ENCODE measurements at regions not wholly inside any gene's neighbourhood (a gene's known extent, or its start where the extent isn't known, plus 50 kb on each side); places are given as distances from the start of the nearest gene placed in this dataset.

DNA sequence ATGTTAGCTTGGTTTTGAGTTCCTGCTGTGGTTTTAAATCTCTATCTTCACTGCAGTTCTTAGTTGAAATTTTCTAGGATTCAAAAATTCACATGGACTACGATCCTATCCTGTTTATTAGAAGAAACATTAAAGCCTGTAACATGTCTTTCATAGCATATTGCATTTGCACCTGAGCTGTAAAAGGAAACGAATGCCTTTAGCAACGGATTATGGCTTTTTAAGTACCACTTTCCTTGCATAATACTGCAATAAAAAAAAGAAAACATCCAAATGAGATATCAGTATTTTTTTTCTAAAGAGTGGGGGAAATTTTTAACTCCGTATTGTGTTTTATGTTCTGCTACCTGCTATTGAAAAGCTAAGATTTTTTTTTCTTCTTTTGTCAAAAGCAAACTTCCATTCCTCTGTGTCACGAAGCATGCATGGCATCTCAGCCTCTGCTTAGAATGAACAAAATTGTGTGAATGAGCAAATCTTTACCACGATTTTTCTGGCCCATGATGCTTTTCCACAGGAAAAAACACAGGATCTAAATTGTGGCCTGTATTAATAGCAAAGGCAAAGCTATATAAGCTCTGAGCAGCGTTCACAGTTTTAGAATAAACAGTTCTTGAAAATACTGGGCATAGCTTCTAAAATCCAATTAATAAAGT, 110.0 kb upstream of the CDIN1 start:
- TF ChIP-seq ESRRA (IDR thresholded peaks at IDR 0.05; ENCODE audit: borderline replicate concordance, low read length), result no peak
- TF ChIP-seq, protein P1, sequence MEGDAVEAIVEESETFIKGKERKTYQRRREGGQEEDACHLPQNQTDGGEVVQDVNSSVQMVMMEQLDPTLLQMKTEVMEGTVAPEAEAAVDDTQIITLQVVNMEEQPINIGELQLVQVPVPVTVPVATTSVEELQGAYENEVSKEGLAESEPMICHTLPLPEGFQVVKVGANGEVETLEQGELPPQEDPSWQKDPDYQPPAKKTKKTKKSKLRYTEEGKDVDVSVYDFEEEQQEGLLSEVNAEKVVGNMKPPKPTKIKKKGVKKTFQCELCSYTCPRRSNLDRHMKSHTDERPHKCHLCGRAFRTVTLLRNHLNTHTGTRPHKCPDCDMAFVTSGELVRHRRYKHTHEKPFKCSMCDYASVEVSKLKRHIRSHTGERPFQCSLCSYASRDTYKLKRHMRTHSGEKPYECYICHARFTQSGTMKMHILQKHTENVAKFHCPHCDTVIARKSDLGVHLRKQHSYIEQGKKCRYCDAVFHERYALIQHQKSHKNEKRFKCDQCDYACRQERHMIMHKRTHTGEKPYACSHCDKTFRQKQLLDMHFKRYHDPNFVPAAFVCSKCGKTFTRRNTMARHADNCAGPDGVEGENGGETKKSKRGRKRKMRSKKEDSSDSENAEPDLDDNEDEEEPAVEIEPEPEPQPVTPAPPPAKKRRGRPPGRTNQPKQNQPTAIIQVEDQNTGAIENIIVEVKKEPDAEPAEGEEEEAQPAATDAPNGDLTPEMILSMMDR (IDR thresholded peaks at IDR 0.05), result no peak
- TF ChIP-seq POLR2A (IDR thresholded peaks at IDR 0.05; ENCODE audit: low read length), result no peak
- TF ChIP-seq RFX5 (IDR thresholded peaks at IDR 0.05), result no peak
